Lung (tissue), 11 donors: ENCODE measurements at regions not wholly inside any gene's neighbourhood (a gene's known extent, or its start where the extent isn't known, plus 50 kb on each side); places are given as distances from the start of the nearest gene placed in this dataset.

ENCODE experiments used
- ATAC-seq: fragments of 200-7000 bp; cut with Tn5 transposase; one replicate; pipeline ENCODE4 v1.9.1; 2020; ENCODE audit warnings: moderate number of reproducible peaks; ENCODE audit not compliant: insufficient read depth, low FRiP score
- DNase-seq, 3 donors: peaks; one replicate each; pipeline ENCODE4 v3.0.0-alpha.2; 2013 to 2017
- H3K27ac ChIP-seq, 2 donors: one replicate each; pipeline ENCODE4 v1.5.1; 2013; ENCODE audit warnings: mild to moderate bottlenecking in 2 of 2, moderate library complexity in 2 of 2, control low read depth in 1 of 2, inconsistent platforms in 1 of 2, low read depth in 1 of 2, low read length in 1 of 2
- H3K27me3 ChIP-seq, 3 donors: one replicate each; pipeline ENCODE4 v1.5.1; 2013; ENCODE audit warnings: low read length in 2 of 3; ENCODE audit not compliant: control insufficient read depth in 3 of 3, insufficient read depth in 3 of 3
- H3K36me3 ChIP-seq, 4 donors: one replicate each; pipeline ENCODE4 v1.5.1; 2013; ENCODE audit warnings: low read length in 4 of 4, mild to moderate bottlenecking in 1 of 4, moderate library complexity in 1 of 4; ENCODE audit not compliant: control insufficient read depth in 4 of 4, insufficient read depth in 4 of 4
- H3K4me1 ChIP-seq, 5 donors: one replicate each; pipeline ENCODE4 v1.5.1; 2013; ENCODE audit warnings: low read length in 5 of 5, mild to moderate bottlenecking in 2 of 5, moderate library complexity in 1 of 5; ENCODE audit not compliant: control insufficient read depth in 5 of 5, insufficient read depth in 5 of 5
- H3K4me3 ChIP-seq: one replicate; pipeline ENCODE4 v1.5.1; 2013; ENCODE audit warnings: mild to moderate bottlenecking, control low read depth, moderate library complexity
- H3K9ac ChIP-seq, 2 donors: one replicate each; pipeline ENCODE4 v1.5.1; 2013; ENCODE audit warnings: low read length in 2 of 2, control low read depth in 1 of 2; ENCODE audit not compliant: insufficient read depth in 1 of 2
- H3K9me3 ChIP-seq, 4 donors: one replicate each; pipeline ENCODE4 v1.5.1; 2013; ENCODE audit warnings: low read length in 3 of 4, mild to moderate bottlenecking in 1 of 4, moderate library complexity in 1 of 4; ENCODE audit not compliant: control insufficient read depth in 4 of 4, insufficient read depth in 3 of 4
- WGBS, 2 donors: extraction: QIAGEN DNeasy Blood & Tissue Kit; methylation state at CpG; one replicate each; pipeline ENCODE4 v1.1.7; 2013; 5-methylcytosine and 5-hydroxymethylcytosine counted together
- TF ChIP-seq, protein P1 (sequence below): IDR thresholded peaks from 2 replicates; pipeline ENCODE4 v1.5.1; 2012; ENCODE audit warnings: mild to moderate bottlenecking; ENCODE audit errors: control extremely low read depth, extremely low read depth
- donor health status: control.
- donor health status: control.
- donor health status: Bipolar disorder and iron deficiency.
- donor health status: healthy.
- donor health status: DM: yes; HTN: yes; CAD: no.

DNA sequence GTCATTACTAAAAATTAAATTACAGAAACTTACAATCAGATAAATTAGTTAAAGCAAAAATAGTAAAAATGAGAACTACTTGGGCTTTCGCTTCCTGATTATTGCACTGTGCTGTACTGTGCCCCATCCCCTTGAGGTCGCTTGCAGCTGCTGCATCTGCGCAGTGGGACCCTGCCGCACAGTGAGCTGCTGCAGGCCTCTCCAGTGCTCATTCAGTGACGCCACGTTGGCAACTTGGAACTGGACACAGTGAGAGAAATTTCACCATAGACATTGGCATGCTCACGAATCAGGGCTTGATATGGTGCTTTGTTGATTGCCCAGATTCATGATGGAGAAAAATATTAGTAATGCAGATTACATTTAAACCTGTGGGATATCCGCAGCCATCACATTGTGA lies 290.8 kb upstream of the MYT1L start:
- peaks cover 0 to 3% (median 2%) of the 10 kb centered on the region in 3 donors for H3K27me3 ChIP-seq
- no peak for DNase-seq
- no peaks in the 10 kb centered on the region for H3K36me3 ChIP-seq
- TF ChIP-seq, protein P1, sequence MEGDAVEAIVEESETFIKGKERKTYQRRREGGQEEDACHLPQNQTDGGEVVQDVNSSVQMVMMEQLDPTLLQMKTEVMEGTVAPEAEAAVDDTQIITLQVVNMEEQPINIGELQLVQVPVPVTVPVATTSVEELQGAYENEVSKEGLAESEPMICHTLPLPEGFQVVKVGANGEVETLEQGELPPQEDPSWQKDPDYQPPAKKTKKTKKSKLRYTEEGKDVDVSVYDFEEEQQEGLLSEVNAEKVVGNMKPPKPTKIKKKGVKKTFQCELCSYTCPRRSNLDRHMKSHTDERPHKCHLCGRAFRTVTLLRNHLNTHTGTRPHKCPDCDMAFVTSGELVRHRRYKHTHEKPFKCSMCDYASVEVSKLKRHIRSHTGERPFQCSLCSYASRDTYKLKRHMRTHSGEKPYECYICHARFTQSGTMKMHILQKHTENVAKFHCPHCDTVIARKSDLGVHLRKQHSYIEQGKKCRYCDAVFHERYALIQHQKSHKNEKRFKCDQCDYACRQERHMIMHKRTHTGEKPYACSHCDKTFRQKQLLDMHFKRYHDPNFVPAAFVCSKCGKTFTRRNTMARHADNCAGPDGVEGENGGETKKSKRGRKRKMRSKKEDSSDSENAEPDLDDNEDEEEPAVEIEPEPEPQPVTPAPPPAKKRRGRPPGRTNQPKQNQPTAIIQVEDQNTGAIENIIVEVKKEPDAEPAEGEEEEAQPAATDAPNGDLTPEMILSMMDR, result no peak
- H3K4me3 ChIP-seq, result no peak overlapping the region
- H3K9me3 ChIP-seq, result peaks cover 0 to 4% (median 0%) of the 10 kb centered on the region in 4 donors
- 85 to 90% methylated on average over 8 of the region's 8 CpGs for WGBS, 2 donors
- no peak for ATAC-seq
- no peak overlapping the region for H3K27ac ChIP-seq
- no peak overlapping the region for H3K9ac ChIP-seq
- peaks cover 0 to 1% (median 0%) of the 10 kb centered on the region in 5 donors for H3K4me1 ChIP-seq

DNA sequence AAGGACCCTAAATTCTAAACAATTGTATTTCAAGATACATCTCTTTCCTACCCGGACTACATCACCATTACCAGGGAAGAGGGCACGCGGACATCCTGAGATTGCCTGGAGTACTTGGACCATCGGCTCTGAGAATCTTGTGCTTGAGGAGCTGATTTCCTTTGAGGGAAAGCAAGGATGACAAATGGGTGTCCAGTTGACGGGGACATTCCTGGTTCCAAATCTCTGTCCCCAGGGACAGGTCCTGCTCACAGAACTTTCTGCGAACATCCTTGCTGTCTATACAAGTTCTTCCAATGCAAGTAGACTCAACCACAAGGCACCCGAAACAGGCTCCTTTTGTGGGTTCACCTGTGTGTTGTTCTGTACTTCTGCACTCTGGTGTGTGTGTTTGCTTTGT lies 289.5 kb upstream of the MYT1L start:
- 66 to 71% methylated on average over 7 of the region's 7 CpGs for WGBS, 2 donors
- TF ChIP-seq, protein P1, result no peak

DNA sequence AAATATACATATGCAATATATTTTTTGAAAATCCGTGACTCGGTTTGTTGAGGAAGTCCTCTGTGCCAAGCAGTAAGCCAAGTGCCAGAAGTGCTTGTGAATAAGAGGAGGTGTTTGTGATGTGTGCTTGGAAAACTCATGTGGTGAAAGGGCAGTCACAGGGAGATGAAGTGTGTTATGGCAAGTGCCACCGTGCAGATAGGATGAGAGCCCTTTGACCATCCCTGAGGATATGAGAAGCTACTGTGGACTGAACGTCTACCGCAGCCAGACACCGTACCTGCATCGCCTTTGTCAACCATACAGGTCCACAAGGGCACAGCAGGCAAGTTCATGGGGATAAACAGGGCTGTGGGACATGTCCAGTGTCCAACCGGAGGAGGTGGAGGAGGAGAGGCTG lies 288.9 kb upstream of the MYT1L start:
- DNase-seq, result no peak
- WGBS, 2 donors, result 87 to 95% methylated on average over 8 of the region's 8 CpGs

More for the DNA sequence above, 289.5 kb upstream of the MYT1L start:
- DNase-seq (no peak), ATAC-seq (no peak)
- peaks cover 0 to 2% (median 0%) of the 10 kb centered on the region in 5 donors for H3K4me1 ChIP-seq
- no peaks in the 10 kb centered on the region for H3K36me3 ChIP-seq
- H3K4me3 ChIP-seq, result no peak overlapping the region
- no peak overlapping the region for H3K27ac ChIP-seq
- peaks cover 0 to 3% (median 2%) of the 10 kb centered on the region in 3 donors for H3K27me3 ChIP-seq
- H3K9ac ChIP-seq, result no peak overlapping the region
- H3K9me3 ChIP-seq, result peaks cover 0 to 3% (median 0%) of the 10 kb centered on the region in 4 donors

More for the DNA sequence above, 288.9 kb upstream of the MYT1L start:
- H3K4me3 ChIP-seq, result no peak overlapping the region
- TF ChIP-seq, protein P1, result no peak
- peaks cover 0 to 3% (median 2%) of the 10 kb centered on the region in 3 donors for H3K27me3 ChIP-seq
- H3K9me3 ChIP-seq, result peaks cover 0 to 3% (median 0%) of the 10 kb centered on the region in 4 donors
- no peaks in the 10 kb centered on the region for H3K36me3 ChIP-seq
- H3K9ac ChIP-seq, result no peak overlapping the region
- no peak overlapping the region for H3K27ac ChIP-seq
- H3K4me1 ChIP-seq, result peaks cover 0 to 2% (median 0%) of the 10 kb centered on the region in 5 donors
- no peak for ATAC-seq
